ENCODE measurements at regions not wholly inside any gene's neighbourhood (a gene's known extent, or its start where the extent isn't known, plus 50 kb on each side); places are given as distances from the start of the nearest gene placed in this dataset.

DNA sequence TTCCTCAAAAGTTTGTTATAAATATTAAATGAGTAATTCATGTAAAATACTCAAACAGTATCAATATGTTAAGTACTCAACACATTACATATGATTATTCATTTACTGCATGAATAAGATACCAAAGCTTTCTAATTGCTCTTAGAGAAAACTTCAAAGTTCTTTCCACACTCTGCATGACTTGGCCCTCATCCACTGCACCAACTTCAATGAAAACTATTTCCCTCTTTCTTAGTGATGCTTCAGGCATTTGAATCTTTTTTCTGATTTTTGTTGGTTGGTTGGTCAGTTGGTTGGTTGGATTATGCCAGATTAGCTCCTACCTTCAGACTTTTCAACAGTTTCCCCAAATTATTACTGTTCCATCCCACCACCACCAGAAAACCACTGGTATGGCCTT lies 314.7 kb upstream of the RGMB start:
- TF ChIP-seq, protein P1, sequence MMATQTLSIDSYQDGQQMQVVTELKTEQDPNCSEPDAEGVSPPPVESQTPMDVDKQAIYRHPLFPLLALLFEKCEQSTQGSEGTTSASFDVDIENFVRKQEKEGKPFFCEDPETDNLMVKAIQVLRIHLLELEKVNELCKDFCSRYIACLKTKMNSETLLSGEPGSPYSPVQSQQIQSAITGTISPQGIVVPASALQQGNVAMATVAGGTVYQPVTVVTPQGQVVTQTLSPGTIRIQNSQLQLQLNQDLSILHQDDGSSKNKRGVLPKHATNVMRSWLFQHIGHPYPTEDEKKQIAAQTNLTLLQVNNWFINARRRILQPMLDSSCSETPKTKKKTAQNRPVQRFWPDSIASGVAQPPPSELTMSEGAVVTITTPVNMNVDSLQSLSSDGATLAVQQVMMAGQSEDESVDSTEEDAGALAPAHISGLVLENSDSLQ (IDR thresholded peaks at IDR 0.05): no peak
- no peak for TF ChIP-seq SP1 (IDR thresholded peaks at IDR 0.05)
- TF ChIP-seq FOXA1 (IDR thresholded peaks at IDR 0.05): no peak
- TF ChIP-seq ZNF384 (IDR thresholded peaks at IDR 0.05): no peak
- no peak for TF ChIP-seq NFRKB (IDR thresholded peaks at IDR 0.05)
- TF ChIP-seq FOXK2 (IDR thresholded peaks at IDR 0.05): no peak
- no peak for TF ChIP-seq BHLHE40 (IDR thresholded peaks at IDR 0.05; ENCODE audit: borderline replicate concordance)
- TF ChIP-seq ELF4 (IDR thresholded peaks at IDR 0.05): no peak
- no peak for TF ChIP-seq LEF1 (IDR thresholded peaks at IDR 0.05; ENCODE audit: borderline replicate concordance)
- no peak for TF ChIP-seq CTBP1 (IDR thresholded peaks at IDR 0.05; ENCODE audit: borderline replicate concordance)
- no peak for TF ChIP-seq FOXM1 (IDR thresholded peaks at IDR 0.05; ENCODE audit: borderline replicate concordance)
- no peak for TF ChIP-seq ARNT (IDR thresholded peaks at IDR 0.05)
